NCI-H2227 (cell line): ENCODE measurements at regions not wholly inside any gene's neighbourhood (a gene's known extent, or its start where the extent isn't known, plus 50 kb on each side); places are given as distances from the start of the nearest gene placed in this dataset.
A peak's percentile ranks its signal among the peaks of the same experiment; 100 is the strongest.

Experiments
- DNase-seq: peaks from one replicate; lab custom pipeline; 2025; ENCODE audit not compliant: unreplicated experiment; lab: John Stamatoyannopoulos, UW

- no peak for DNase-seq
Observed at GRCh38 chr12:92365333-92365732, 219.7 kb upstream of the BTG1 start.

GRCh38 chr12:92363295-92364146, 217.9 kb upstream of the BTG1 start:
- peak; percentile 63 for DNase-seq

GRCh38 chr12:92362785-92363184, 217.1 kb upstream of the BTG1 start:
- DNase-seq = no peak

- no peak for DNase-seq
Observed at GRCh38 chr12:92362126-92362525, 216.5 kb upstream of the BTG1 start.

- DNase-seq = no peak
Observed at GRCh38 chr12:92360543-92360942, 214.9 kb upstream of the BTG1 start.

- DNase-seq = no peak
Observed at GRCh38 chr12:92359581-92360209, 214.0 kb upstream of the BTG1 start.

- no peak for DNase-seq
Observed at GRCh38 chr12:92357584-92358261, 212.1 kb upstream of the BTG1 start.

- no peak for DNase-seq
Observed at GRCh38 chr12:92356425-92356824, 210.8 kb upstream of the BTG1 start.

GRCh38 chr12:92349635-92350034, 204.0 kb upstream of the BTG1 start:
- DNase-seq = no peak

- DNase-seq = no peak
Observed at GRCh38 chr12:92342574-92342973, 196.9 kb upstream of the BTG1 start.

- no peak for DNase-seq
Observed at GRCh38 chr12:92341065-92341668, 195.5 kb upstream of the BTG1 start.

- no peak for DNase-seq
Observed at GRCh38 chr12:92340441-92341064, 194.9 kb upstream of the BTG1 start.

- DNase-seq = no peak
Observed at GRCh38 chr12:92340003-92340402, 194.4 kb upstream of the BTG1 start.

- DNase-seq = no peak
Observed at GRCh38 chr12:92339198-92339821, 193.7 kb upstream of the BTG1 start.

GRCh38 chr12:92338671-92339070, 193.0 kb upstream of the BTG1 start:
- no peak for DNase-seq

GRCh38 chr12:92338102-92338501, 192.5 kb upstream of the BTG1 start:
- no peak for DNase-seq

GRCh38 chr12:92337128-92337527, 191.5 kb upstream of the BTG1 start:
- no peak for DNase-seq

- DNase-seq = no peak
Observed at GRCh38 chr12:92336641-92337040, 191.0 kb upstream of the BTG1 start.

- no peak for DNase-seq
Observed at GRCh38 chr12:92335831-92336230, 190.2 kb upstream of the BTG1 start.

GRCh38 chr12:92334552-92334951, 188.9 kb upstream of the BTG1 start:
- DNase-seq = no peak

GRCh38 chr12:92332552-92332951, 186.9 kb upstream of the BTG1 start:
- no peak for DNase-seq
